ENCODE measurements at regions not wholly inside any gene's neighbourhood (a gene's known extent, or its start where the extent isn't known, plus 50 kb on each side); places are given as distances from the start of the nearest gene placed in this dataset.

GRCh38 chr19:28399187-28399586, 813.8 kb downstream of the UQCRFS1 start:
- POLR2A ChIA-PET = no interaction called here
- Histone ChIP-seq H3K4me1 (ENCODE audit: control insufficient read depth, extremely low read depth, insufficient read depth, low read length) (no peaks in the 10 kb centered on the region), H3K36me3 (ENCODE audit: control insufficient read depth in 2 of 2, extremely low read depth in 1 of 2, insufficient read depth in 2 of 2, low read length in 2 of 2) (no peaks in the 10 kb centered on the region), H3K4me2 (ENCODE audit: insufficient read depth, low read length) (no peak overlapping the region), H2AFZ (ENCODE audit: low read depth, low read length) (no peak overlapping the region), H4K20me1 (replicated peaks; ENCODE audit: control insufficient read depth, extremely low read depth, insufficient read depth, low read length) (no peaks in the 10 kb centered on the region), H3K27me3 (ENCODE audit: control insufficient read depth in 2 of 2, insufficient read depth in 2 of 2, low read length in 2 of 2) (no peaks in the 10 kb centered on the region), H3K9me1 (replicated peaks; ENCODE audit: control insufficient read depth, extremely low read depth, insufficient read depth, low read length) (no peaks in the 10 kb centered on the region), H3K27ac (ENCODE audit: insufficient read depth, low read depth, low read length) (no peak overlapping the region), H3K9me3 (replicated peaks; ENCODE audit: control insufficient read depth, insufficient read depth, low read length) (no peaks in the 10 kb centered on the region), H3K4me3 (replicated peaks in 1 of 3; ENCODE audit: insufficient read depth in 1 of 3, low read depth in 1 of 3, low read length in 3 of 3) (no peak overlapping the region), H3K9ac (replicated peaks; ENCODE audit: extremely low read depth, insufficient read depth, low read length) (no peak overlapping the region), H3K79me2 (ENCODE audit: control insufficient read depth, insufficient read depth, low read length) (no peaks in the 10 kb centered on the region)
- CTCF ChIA-PET = no interaction called here
- no peak for TF ChIP-seq JUN (IDR thresholded peaks at IDR 0.05; ENCODE audit: borderline replicate concordance, insufficient read depth, insufficient read length, low read depth)
- no peak for TF ChIP-seq MYC (IDR thresholded peaks at IDR 0.05; ENCODE audit: low read depth, low read length)
- TF ChIP-seq POLR2A (IDR thresholded peaks at IDR 0.05; ENCODE audit: low read depth, low read length) = no peak
- TF ChIP-seq GATA2 (IDR thresholded peaks at IDR 0.05; ENCODE audit: insufficient read depth, insufficient read length, low read depth, low read length) = no peak
- TF ChIP-seq MAX (IDR thresholded peaks at IDR 0.05; ENCODE audit: insufficient read depth, insufficient read length) = no peak
- no peak for TF ChIP-seq FOS (IDR thresholded peaks at IDR 0.05; ENCODE audit: borderline replicate concordance, insufficient read depth, low read length)
- TF ChIP-seq POLR2AphosphoS5 (IDR thresholded peaks at IDR 0.05; ENCODE audit: insufficient read depth, low read depth, low read length) = no peak
- TF ChIP-seq EZH2 (IDR thresholded peaks at IDR 0.05; ENCODE audit: borderline replicate concordance, low read depth, low read length, severe bottlenecking) = no peak
- TF ChIP-seq CTCF (IDR thresholded peaks at IDR 0.05; ENCODE audit: extremely low read depth in 1 of 2, insufficient read depth in 1 of 2, low read depth in 1 of 2, low read length in 2 of 2) = no peak
- BruUV-seq (replicated peaks) = no TSS peak
- dilution Hi-C loops (cut with MboI; ENCODE audit: extremely low pct_ligation_motif_present, low sequenced_read_pairs) (no loop called here), intact Hi-C loops (cut with micrococcal nuclease) (no loop called here)
- DNase-seq (ENCODE audit: low read depth, low spot score) (no peak), FAIRE-seq (no peak)

Data from endothelial cell of umbilical vein (primary cell).